Esophagus squamous epithelium (tissue), 5 donors: ENCODE measurements at regions not wholly inside any gene's neighbourhood (a gene's known extent, or its start where the extent isn't known, plus 50 kb on each side); places are given as distances from the start of the nearest gene placed in this dataset.

Experiments
- DNase-seq: peaks from one replicate; lab custom pipeline; 2025; lab: John Stamatoyannopoulos, UW
- H3K27ac ChIP-seq, 4 donors: fragments of 200-600 bp; sonication (generic); one replicate each; pipeline ENCODE4 v1.5.1; 2016 to 2019; ENCODE audit warnings: mild to moderate bottlenecking in 1 of 4
- H3K27me3 ChIP-seq, 4 donors: fragments of 200-600 bp; sonication (generic); 1 replicate in 3 of 4; 2 replicates in 1 of 4; pipeline versions ENCODE4 v1.5.1 to v1.6.0; 2017 to 2021; ENCODE audit warnings: antibody characterized with exemption in 1 of 4
- H3K36me3 ChIP-seq, 3 donors: fragments of 200-600 bp; sonication (generic); one replicate each; pipeline ENCODE4 v1.5.1; 2016 to 2019
- H3K4me1 ChIP-seq, 3 donors: fragments of 200-600 bp; sonication (generic); one replicate each; pipeline ENCODE4 v1.5.1; 2017 to 2019
- H3K4me3 ChIP-seq, 4 donors: fragments of 200-600 bp; sonication (generic); 1 replicate in 3 of 4; 2 replicates in 1 of 4; pipeline ENCODE4 v1.5.1; 2016 to 2019; ENCODE audit warnings: mild to moderate bottlenecking in 2 of 4, moderate library complexity in 1 of 4
- H3K9me3 ChIP-seq, 3 donors: fragments of 200-600 bp; sonication (generic); one replicate each; pipeline ENCODE4 v1.5.1; 2016 to 2019
- POLR2A ChIP-seq, 4 donors: fragments of 450-650 bp; IDR thresholded peaks; one replicate each; pipeline ENCODE4 v1.6.1; 2017; ENCODE audit warnings: antibody characterized with exemption in 4 of 4, mild to moderate bottlenecking in 4 of 4, moderate library complexity in 3 of 4
- WGBS, 2 donors: methylation state at CpG; one replicate each; pipeline ENCODE4 v1.1.5; 2018; 5-methylcytosine and 5-hydroxymethylcytosine counted together
- intact Hi-C: fragments of 100-400 bp; cut with DNase I; formaldehyde crosslinking; loops from one replicate; pipeline ENCODE4 v1.15.0; 2022
- TF ChIP-seq, protein P1 (sequence below), 6 experiments: fragments of 450-650 bp in 4 of 6; fragments of 200-600 bp in 2 of 6; sonication (generic) in 2 of 6; IDR thresholded peaks; one replicate each; pipeline ENCODE4 v1.5.1; 2016 to 2019; ENCODE audit warnings: antibody characterized with exemption in 6 of 6, mild to moderate bottlenecking in 4 of 6, moderate library complexity in 4 of 6
- donor health status: DM: yes; HTN: yes; CAD: no.

GRCh38 chr18:39241534-39241933 lies 1675.9 kb upstream of the CELF4 start:
- DNase-seq: no peak
- intact Hi-C loops: no loop called here
- H3K9me3 ChIP-seq: no peaks in the 10 kb centered on the region
- TF ChIP-seq, protein P1, sequence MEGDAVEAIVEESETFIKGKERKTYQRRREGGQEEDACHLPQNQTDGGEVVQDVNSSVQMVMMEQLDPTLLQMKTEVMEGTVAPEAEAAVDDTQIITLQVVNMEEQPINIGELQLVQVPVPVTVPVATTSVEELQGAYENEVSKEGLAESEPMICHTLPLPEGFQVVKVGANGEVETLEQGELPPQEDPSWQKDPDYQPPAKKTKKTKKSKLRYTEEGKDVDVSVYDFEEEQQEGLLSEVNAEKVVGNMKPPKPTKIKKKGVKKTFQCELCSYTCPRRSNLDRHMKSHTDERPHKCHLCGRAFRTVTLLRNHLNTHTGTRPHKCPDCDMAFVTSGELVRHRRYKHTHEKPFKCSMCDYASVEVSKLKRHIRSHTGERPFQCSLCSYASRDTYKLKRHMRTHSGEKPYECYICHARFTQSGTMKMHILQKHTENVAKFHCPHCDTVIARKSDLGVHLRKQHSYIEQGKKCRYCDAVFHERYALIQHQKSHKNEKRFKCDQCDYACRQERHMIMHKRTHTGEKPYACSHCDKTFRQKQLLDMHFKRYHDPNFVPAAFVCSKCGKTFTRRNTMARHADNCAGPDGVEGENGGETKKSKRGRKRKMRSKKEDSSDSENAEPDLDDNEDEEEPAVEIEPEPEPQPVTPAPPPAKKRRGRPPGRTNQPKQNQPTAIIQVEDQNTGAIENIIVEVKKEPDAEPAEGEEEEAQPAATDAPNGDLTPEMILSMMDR (IDR thresholded peaks at IDR 0.05): no peak
- TF ChIP-seq POLR2A (IDR thresholded peaks at IDR 0.05): no peak
- H3K27me3 ChIP-seq: no peaks in the 10 kb centered on the region
- H3K4me1 ChIP-seq: no peaks in the 10 kb centered on the region
- 61 to 69% methylated on average over 3 of the region's 3 CpGs for WGBS, 2 donors
- H3K4me3 ChIP-seq: no peak overlapping the region
- no peaks in the 10 kb centered on the region for H3K36me3 ChIP-seq
- no peak overlapping the region for H3K27ac ChIP-seq

DNA sequence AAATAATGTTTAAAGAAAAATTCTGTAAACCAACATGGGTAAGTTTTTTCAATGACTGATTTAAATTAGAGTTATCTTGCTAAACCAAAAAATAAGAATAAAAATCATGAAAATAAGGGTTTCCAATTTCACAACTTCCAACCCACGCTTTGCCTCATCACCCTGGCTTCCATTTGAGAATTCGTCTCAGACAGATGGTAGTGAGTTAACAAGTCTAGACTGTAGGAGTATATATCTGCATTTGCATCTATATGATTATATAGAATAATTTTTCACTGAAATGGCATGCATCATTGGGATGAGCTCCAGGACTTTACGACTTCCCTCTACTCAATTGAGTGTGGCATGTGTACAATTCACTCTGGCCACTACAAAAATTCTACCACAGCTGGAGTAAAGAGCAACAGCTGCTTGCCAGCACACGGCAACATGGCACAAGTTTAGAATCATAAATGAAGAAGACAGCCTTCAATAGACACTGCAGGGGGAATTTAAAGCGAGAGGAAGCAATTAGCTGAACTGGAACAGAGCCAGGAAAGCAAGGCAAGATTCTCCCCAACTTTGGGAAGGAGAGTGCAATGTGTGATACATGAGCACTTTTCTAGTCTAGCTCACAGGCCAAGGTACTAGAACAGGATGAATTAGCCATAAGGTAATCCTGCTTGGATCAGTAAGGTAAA lies 1673.5 kb upstream of the CELF4 start:
- DNase-seq: no peak
- no peak overlapping the region for H3K4me3 ChIP-seq
- no peaks in the 10 kb centered on the region for H3K27me3 ChIP-seq
- H3K9me3 ChIP-seq: peaks cover 0 to 7% (median 0%) of the 10 kb centered on the region in 3 donors
- no peaks in the 10 kb centered on the region for H3K36me3 ChIP-seq
- no peak for TF ChIP-seq POLR2A (IDR thresholded peaks at IDR 0.05)
- TF ChIP-seq, protein P1 (IDR thresholded peaks at IDR 0.05): no peak
- no peaks in the 10 kb centered on the region for H3K4me1 ChIP-seq
- intact Hi-C loops: no loop called here
- WGBS, 2 donors: 74 to 79% methylated on average over 5 of the region's 5 CpGs
- no peak overlapping the region for H3K27ac ChIP-seq

DNA sequence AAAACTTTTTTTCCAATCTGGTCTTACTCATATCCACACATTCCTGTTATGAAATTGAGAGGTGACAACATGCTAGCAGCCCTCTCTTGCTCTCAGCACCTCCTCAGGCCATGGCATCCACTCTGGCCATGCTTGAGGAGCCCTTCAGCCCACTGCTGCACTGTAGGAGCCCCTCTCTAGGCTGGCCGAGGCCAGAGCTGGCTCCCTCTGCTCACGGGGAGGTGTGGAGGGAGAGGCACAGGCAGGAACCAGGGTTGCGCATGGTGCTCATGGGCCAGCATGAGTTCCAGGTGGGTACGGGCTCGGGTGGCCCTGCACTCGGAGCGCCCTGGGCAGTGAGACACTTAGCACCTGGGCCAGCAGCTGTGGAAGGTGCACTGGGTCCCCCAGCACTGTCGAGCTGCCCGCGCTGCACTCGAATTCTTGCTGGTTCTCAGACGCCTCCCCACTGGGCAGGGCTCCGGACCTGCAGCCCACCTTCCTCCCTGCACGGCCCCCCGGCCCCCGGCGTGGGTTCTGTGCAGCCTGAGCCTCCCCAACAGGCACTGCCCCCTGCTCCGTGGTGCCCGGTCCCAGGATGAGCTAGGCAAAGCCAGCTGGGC lies 1669.6 kb upstream of the CELF4 start:
- intact Hi-C loops: no loop called here
- peaks cover 0 to 7% (median 0%) of the 10 kb centered on the region in 3 donors for H3K9me3 ChIP-seq
- no peaks in the 10 kb centered on the region for H3K4me1 ChIP-seq
- TF ChIP-seq POLR2A (IDR thresholded peaks at IDR 0.05): no peak
- TF ChIP-seq, protein P1 (IDR thresholded peaks at IDR 0.05): no peak
- no peak for DNase-seq
- no peaks in the 10 kb centered on the region for H3K36me3 ChIP-seq
- H3K27me3 ChIP-seq: no peaks in the 10 kb centered on the region
- 80 to 96% methylated on average over 2 to 10 of the region's 19 CpGs for WGBS, 2 donors
- no peak overlapping the region for H3K27ac ChIP-seq
- H3K4me3 ChIP-seq: no peak overlapping the region

DNA sequence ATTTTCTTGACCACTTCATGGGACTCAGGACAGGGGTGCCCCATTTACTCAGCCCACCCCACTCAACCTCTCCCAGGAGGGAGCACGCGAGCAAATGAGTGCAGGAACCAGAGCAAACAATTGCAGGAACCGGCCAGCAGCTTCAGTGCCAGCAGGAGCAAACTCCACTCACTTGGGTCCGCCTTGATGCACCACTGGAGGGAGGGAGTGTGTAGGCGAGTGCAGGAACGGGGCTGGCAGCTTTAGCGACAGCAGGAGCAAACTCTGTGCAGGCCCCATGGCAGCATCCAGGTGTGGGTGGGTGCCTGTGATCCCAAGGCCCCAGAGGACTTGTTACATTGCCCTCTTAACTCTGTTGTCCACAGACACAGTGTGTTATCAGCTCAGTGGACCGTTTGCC lies 1667.3 kb upstream of the CELF4 start:
- WGBS, 2 donors: 52 to 88% methylated on average over 3 to 7 of the region's 8 CpGs
- H3K27me3 ChIP-seq: no peaks in the 10 kb centered on the region
- H3K4me3 ChIP-seq: no peak overlapping the region
- intact Hi-C loops: no loop called here
- TF ChIP-seq POLR2A (IDR thresholded peaks at IDR 0.05): no peak
- TF ChIP-seq, protein P1 (IDR thresholded peaks at IDR 0.05): no peak
- no peak overlapping the region for H3K27ac ChIP-seq
- DNase-seq: no peak
- H3K9me3 ChIP-seq: peaks cover 0 to 7% (median 0%) of the 10 kb centered on the region in 3 donors
- H3K36me3 ChIP-seq: no peaks in the 10 kb centered on the region
- no peaks in the 10 kb centered on the region for H3K4me1 ChIP-seq

- 51 to 62% methylated on average over 2 of the region's 2 CpGs for WGBS, 2 donors
- TF ChIP-seq, protein P1 (IDR thresholded peaks at IDR 0.05): no peak
- TF ChIP-seq POLR2A (IDR thresholded peaks at IDR 0.05): no peak
- no peaks in the 10 kb centered on the region for H3K36me3 ChIP-seq
- DNase-seq: no peak
- no peak overlapping the region for H3K4me3 ChIP-seq
- no peaks in the 10 kb centered on the region for H3K4me1 ChIP-seq
- no peak overlapping the region for H3K27ac ChIP-seq
- no peaks in the 10 kb centered on the region for H3K27me3 ChIP-seq
- peaks cover 0 to 7% (median 0%) of the 10 kb centered on the region in 3 donors for H3K9me3 ChIP-seq
- intact Hi-C loops: no loop called here
Observed at GRCh38 chr18:39232490-39232889, 1666.9 kb upstream of the CELF4 start.
